Activated CD4-positive, CD25-positive, alpha-beta regulatory T cell treated with anti-CD3 and anti-CD28 coated beads, Interleukin-2, amount 50 U/mL, for 16 hours (primary cell): ENCODE measurements at regions not wholly inside any gene's neighbourhood (a gene's known extent, or its start where the extent isn't known, plus 50 kb on each side); places are given as distances from the start of the nearest gene placed in this dataset.

ENCODE experiments used
- DNase-seq: peaks from one replicate; pipeline ENCODE4 v3.0.0-alpha.2; 2020; ENCODE audit warnings: low read depth, low spot score

DNA sequence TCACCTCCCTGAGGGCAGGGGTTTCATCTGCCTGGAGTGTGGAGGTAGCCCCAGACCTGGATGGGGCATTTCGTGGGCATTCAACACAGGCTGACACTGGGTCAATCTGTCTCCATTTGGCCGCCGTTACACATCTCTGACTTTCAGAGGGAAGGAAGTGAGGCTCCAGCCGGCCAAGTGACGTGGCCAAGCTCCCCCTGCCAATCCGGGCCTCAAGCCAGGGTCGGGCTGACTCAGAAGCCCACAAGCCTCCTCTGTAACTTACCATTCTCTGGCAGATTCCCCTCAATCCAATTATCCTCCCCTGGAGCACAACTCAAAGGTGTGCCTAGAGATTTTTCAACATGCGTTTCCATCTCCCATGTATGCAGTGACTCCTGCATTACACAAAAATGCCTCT lies 227.6 kb downstream of the KLF13 start:
- no peak for DNase-seq

DNA sequence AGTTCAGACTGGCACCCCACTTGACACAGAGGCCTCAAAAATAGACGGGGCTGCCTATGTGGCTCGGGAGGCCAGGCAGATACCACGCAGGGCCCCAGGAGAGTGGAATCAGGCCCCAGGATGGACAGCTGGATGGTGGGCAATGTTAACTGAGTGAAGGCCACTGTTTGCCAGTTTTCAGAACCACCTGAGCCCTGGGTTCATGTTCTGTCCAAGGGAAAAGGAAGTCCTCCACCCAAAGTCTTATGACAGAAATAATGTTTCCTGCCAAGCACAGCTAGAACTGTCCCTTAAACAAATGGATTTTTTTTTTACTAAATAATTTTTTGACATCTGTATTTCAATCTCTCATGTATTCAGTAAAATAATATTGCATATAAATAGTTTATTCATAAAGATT lies 228.4 kb downstream of the KLF13 start:
- no peak for DNase-seq

DNA sequence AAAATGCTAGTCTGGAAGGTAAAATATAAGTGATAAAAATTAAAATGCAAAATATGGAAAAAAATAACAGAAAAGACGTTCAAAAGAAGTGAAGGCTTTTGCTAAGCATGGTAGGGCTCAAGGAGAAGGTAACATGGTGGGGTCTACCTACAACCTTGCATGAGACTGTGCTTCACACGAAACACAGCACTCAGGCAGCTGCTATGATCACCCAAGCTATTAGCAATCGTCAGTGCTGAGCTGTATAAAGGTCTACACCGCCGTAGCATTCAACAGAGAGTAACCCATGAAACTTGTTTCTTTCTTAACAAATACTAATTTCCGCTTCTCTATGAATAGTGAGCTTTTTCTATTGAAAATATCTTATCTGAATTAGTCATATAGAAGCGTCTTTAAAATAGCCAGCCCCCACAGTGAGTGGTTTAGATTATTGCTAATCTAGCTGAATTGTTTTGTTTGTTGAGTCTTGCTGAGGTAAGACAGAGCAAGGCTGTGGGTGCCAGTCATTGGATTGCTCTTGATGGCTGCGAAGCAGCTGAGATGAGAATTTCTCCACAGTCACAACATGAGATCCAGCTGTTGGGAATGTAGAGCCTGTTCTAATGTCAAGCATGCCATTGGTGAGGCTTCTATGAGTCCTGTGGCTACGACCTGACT lies 230.0 kb downstream of the KLF13 start:
- DNase-seq = no peak

DNA sequence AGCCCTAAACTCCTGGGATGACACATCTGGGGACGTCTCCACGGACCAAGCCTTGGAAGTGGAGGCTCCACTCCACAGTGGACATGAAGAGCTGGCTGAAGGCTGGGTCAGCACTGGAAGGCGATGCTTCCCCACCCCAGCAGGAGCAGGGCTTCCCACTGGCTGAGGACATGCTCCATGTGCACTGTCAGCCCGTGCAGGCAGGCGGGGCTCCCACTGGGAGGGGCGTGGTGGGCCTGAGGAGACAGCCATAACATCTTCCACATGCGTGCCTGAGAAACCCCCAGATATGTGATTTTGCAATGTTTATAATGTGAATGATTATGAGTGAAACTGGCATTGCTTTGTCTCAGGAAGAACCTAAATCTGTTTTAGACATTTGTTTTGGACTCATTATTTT lies 231.3 kb downstream of the KLF13 start:
- no peak for DNase-seq

DNA sequence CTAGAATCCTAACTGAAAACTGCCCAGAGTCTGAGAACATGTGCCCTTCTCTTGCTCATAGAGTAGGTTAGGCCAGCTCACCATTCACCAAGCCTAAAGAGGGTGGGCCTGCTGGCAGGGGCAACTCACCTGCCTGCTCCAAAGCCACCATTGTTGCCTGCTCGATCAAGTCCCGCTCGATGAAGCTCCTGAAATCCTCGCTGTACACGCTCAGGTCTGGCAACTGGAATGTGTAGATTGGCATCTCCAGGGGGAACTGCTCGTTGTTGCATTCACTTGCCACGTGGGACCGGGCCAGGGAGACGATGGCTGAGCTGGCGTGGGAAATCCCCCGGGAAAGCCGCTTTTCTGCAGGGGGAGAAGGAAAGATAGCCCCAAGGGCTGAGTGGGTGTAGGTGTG lies 232.2 kb downstream of the KLF13 start:
- DNase-seq = no peak

DNA sequence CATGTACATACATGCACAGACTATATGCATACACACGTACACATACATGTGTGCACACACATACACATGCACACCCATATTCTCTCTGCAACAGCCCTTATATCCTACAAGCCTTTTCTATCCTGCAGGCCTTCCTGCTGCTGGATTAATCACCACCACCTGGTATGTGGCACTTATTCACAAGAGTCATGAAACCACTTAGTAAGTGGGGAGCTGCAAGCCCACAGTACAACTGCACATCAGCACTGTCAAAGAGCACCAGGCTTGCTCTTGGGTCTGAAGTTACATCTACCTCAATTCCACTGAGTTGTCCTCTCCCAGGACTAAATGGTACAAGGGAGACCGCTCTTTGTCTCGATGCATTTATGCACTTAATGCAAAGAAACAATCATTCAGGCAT lies 233.2 kb downstream of the KLF13 start:
- no peak for DNase-seq

DNA sequence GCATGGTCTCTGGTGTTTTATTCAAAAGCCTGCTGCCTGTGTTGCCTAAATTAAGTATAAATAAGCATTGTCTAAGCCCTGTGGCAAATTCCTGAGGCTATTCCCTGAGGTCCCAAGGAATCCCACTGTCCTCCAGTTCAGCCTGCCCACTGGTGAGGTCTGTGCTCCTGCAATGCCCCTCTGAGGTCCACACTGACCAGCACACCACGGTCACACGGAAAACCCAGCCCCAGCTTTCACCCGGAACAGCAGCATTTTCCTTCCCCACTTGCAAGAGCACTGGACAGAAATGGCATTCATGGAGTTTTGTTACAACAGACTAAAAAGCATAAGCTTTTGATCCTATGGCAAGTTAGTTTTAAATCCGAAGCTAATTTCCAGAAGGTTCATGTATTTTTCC lies 234.0 kb downstream of the KLF13 start:
- no peak for DNase-seq

DNA sequence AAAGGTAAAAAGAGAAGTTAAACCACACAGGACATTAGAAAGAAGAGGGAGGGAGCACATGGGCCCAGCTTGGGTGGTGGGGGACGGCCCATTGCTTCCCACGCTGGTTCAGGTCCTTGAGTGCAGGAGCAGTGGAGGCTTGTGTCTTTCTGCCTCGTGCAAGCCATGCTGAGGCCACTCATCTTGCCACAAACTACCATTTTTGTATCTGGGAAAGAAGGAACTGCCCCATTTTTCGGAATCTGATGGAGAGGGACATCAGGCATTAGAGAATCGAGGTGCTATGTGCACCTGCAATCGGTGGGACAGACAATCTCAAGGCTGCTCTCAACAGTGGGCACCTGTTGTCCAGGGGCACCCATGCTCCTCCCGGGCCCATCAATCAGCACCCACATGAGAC lies 234.5 kb downstream of the KLF13 start:
- DNase-seq = no peak

DNA sequence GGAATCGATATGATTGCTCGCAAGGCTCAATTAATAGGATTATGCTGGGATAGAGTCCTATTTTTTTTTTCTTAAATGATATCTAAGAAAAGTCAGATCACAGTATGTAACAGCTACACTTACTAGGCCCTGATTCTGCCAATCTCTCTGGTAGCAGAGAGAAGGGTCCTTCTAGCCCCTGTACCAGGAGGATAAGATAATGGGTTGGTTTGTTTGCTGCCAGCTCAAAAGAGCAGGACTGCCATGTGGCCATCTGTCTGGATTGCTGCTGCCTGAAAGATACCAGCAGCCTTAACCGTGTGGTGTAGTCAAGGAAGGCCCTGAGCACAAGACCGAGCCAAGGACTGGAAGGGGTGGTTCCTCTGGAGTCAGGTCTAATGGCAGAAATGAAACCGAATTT lies 236.4 kb downstream of the KLF13 start:
- DNase-seq = no peak

DNA sequence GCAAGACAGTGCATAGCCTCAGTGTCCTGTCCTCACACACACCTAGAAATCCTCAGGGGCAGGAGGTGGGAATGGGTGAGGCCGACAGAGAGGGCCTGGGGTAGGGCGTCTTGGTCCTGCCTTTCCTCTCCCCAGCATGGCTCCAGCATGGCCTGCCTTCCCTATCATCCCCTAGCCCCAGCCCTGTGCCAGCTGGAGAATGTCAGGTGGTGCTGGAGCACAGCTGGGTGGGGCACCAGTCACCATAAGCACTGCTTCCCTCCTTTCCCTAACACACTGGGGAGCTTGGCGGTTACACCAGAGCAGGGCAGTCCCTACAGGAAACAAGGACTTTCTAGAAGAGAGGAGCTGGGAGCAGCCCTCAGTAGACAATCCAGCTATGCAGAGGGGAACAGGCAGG lies 236.8 kb downstream of the KLF13 start:
- no peak for DNase-seq

DNA sequence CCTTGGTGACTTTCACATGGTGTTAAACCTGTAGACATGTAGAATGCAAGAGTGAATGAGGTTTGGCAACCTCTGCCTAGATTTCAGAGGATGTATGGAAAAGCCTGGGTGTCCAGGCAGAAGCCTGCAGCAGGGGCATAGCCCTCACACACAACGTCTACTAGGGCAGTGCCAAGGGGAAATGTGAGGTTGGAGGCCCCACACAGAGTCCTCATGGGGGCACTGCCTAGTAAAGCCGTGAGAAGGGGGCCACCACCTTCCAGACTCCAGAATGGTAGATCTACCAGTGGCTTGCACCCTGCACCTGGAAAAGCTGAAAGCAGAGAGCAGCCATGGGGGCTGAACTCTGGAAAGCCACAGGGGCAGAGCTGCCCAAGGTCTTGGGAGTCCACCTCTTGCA lies 241.2 kb downstream of the KLF13 start:
- no peak for DNase-seq

DNA sequence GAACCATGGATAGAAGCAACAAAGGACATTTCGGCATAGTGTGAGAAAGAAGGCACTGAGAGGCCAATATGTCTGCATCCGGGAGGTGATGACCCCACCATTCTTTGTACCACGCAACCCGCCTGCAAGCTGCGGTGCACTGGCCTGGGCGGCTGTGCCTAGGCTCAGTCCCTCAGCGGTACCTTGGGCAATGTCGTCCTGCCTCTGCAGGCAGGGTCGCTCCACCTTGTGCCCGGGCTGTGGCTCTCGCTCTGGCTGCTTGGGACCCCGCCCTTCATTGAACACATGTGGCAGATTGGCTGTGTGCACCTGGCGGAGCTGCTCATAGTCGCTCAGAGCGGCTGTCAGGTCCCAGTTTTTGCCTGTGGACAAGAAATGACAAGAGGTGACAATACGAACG lies 243.2 kb downstream of the KLF13 start:
- no peak for DNase-seq

DNA sequence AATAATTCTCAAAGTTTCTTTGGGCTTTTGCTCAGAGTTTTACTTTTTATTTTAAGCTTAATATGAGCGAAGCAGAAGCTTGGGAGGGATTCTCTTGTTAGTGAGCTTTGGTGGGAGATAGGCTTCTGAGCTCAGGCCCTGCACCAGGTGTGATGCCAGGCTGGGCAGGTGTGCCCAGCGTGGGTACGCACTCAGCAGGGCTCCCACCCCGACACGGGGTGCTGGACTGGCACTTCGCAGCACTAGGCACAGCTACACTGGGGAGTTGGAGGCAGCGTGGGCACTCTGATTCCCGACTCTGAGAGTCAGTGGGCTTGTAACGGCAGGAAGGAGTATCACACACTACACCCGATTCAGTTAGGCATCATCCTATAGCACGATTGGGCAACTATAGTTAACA lies 244.0 kb downstream of the KLF13 start:
- DNase-seq = no peak

DNA sequence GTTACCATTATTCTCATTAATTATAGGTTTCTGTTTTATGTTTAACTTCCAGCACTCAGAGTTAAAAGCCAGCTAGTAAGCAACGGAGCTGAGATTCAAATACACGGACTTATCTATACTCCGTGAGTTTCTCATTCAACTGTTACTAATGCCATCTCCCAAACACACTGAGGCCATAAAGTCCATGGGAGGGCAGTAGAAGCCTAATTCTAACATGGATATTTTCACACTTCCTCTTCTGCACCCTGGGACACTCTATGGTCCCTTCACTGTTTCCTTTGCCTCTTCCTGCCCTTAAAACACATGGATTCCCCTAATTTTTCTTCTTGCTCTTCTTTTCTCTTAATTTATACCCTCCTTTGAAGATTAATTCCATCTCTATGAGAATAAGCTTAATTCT lies 245.0 kb downstream of the KLF13 start:
- no peak for DNase-seq

DNA sequence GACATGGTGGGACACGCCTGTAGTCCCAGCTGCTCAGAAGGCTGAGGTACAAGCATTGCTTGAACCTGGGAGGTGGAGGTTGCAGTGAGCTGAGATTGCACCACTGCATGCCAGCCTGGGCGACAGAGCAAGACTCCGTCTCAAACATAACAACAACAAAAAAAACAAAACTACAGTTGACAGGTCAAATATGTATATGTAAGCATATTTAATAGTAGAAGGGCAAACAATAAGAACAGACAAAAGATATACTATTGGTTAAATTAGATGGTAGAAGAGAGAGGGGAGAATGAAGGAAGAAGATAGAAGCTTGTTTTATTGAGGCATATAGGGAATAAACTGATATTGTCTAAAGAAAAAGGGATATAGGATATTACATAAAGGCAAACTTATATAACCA lies 247.1 kb downstream of the KLF13 start:
- DNase-seq = no peak

DNA sequence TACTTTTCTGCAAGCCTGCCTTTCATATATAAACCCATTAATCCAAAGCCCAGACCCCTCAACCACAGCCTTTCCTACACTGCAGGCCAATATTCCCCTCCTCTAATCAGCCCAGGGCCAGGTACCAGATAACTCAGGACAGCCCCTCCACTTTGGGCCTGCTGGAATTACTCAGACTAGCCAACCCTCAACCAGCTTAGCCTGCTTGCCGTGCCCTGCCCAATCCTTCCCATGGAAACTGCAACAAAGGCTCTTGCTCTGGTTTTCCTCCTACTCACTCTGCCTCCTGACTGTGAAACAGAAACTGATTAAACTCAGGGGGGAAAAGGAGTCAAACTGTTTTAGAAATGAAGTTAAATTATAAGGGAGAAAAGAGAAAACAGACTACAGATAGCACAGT lies 248.1 kb downstream of the KLF13 start:
- DNase-seq = no peak

DNA sequence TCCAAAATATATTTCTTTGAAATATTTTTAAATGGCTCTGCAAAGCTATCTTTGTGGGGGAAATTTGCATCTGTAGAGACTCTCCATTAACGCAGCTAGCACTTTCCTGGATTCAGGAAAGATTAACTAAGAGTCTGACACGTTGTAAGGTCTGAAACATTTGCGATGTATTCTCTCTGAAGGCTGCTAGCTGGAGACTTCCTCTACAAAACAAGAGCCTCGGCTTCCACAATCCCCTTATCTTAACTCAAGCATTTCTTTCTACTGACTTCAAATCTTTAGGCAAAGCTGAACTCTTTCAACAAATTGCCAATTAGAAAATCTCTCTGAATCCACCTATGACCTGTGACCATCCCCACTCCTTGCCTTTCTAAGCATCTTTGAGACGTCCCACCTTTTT lies 250.5 kb downstream of the KLF13 start:
- DNase-seq = no peak

DNA sequence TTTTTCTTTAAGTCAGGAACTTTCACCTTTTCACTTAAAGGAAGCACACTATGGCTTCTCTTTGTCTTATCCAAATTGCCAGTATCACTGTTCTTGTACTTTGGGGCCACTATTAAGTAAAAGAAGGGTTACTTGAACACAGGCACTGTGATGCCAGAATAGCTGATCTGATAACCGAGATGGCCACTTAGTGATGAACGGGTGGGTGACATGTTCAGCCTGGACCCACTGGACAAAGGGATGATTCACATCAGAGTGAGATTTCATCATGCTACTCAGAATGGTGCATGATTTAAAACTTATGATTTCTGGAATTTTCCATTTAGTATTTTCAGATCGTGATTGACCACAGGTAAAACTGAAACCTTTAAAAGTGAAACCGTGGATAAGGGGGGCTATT lies 252.6 kb downstream of the KLF13 start:
- DNase-seq = no peak

DNA sequence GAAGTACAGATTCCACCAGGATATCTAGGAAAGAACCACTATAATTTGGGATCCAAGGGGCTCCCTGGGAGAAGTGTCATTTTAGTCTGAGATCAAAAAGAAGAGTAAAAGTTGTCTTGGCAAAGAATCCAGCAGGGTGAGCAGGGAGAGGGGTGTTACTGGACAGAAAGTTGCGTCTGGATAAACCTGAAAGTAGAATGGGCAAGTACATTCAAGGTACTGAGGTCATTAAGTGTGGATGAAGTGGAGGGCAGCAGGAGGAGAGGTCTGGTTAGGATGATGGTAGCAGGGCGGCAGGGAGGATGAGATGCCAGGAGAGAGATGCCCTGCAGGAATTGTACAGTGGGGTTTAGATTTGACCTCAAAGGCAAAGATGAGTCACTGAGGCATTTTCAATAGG lies 253.3 kb downstream of the KLF13 start:
- DNase-seq = no peak

DNA sequence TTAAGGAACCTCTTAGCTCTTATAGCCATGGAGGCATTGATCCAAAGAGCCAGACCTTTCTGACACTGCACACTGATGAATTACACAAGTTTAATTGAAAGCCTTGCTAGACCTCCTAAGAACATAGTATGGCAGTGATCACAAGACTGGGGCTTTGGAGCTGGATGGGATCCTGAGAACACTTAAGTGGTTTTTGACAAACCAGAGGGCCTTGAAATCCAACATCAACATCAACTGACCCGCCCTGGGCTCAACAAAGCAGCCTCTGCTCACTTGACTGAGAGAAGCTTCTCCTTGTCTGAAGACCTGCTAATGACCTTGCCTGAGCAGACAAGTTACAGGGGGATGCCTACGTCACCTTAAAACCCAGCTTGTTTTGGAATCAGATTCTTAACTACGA lies 257.6 kb downstream of the KLF13 start:
- no peak for DNase-seq

DNA sequence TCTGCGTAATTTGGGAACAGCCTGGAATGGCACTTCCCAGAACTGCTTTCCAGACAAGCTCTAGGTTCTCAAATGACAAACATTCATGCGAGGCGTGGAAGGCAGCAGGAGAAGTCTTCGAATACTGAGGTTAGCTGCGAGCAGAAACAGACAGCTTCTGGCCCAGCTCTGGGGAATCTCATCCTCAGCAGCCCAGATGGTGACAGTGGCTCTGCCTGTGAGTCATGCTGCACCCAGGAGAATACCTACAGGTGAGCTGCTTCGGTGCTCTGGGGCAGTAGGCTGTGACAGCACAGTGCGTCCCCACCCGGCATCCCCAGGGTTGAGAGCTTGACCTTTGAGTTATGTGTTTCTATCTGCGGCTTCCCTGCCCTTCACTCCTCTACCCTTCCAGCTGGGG lies 258.6 kb downstream of the KLF13 start:
- DNase-seq = no peak

DNA sequence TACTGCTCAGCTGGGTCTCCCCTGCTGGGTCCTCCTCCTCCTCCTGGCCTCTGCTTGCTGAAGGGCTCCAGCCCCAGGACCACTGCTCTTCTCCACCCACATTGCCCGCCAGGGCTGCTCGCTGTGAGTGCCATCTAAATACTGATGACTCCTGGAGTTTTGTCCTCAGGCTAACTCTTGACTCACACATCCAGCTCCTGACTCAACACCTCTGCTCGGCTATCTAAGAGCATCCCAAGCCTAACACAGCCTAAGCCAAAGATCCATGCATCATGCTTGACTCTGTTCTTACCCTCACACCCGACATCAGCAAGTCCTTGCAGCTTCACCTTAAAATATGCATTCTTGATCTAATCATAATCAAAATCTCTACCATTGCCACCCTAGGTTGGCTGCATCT lies 260.2 kb downstream of the KLF13 start:
- DNase-seq = no peak

DNA sequence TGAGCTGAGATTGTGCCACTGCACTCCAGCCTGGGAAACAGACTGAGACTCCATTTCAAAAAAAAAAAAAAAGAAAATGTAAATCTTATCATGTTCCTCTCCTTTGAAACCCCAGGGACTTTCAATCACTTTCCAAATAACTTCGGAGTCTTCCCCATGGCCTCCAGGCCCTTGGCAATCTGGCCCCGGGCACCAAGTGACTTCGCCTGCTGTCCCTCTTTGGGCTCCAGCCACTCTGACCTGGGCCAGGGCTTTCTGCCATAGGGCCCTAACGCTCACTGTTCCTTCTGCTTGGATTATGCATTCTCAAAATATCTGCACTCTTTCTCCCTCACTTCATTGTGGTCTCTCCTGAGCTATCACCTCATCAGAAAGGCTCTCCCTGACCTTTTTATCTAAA lies 260.9 kb downstream of the KLF13 start:
- DNase-seq = no peak

DNA sequence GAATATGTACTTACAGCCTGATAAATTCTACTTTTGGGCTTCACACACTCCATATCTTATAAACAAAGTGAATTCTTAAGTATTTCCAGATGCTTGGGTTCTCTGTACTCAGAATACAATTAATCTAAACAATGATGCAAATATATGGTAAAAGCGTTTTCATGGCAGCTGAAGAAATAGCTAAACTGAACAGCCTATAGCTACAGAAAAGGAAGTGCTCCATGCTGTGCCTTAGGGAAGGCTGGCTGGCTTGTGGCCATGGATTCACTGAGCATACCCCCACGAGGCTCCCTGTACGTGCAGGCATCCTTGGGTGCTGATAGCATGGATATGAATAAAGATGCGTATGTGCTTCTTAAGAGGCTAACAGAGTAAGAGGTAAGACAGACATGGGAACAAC lies 264.0 kb downstream of the KLF13 start:
- no peak for DNase-seq

DNA sequence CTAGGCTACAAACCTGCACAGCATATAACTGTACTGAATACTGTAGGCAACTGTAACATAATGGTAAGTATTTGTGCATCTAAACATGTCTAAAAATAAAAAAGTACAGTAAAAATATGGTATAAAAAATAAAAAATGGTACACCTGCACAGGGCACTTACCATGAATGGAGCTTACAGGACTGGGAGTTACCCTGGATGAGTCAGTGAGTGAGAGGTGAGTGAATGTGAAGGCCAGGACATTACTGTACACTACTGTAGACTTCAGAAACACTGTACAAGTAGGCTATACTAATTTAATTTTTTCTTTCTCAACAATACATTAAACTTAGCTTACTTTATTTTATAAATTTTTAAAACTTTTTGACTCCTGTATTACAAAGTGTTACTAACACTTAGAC lies 265.3 kb downstream of the KLF13 start:
- no peak for DNase-seq
